GM19324 (cell line): ENCODE measurements at regions not wholly inside any gene's neighbourhood (a gene's known extent, or its start where the extent isn't known, plus 50 kb on each side); places are given as distances from the start of the nearest gene placed in this dataset.

Experiments
- ATAC-seq: cut with Tn5 transposase; IDR thresholded peaks from one replicate; pipeline ENCODE4 v1.9.1; 2021; ENCODE audit warnings: mild to moderate bottlenecking, moderate library complexity; ENCODE audit not compliant: unreplicated experiment, low FRiP score

- no peak for ATAC-seq
Measured at GRCh38 chr7:79734181-79734580, 280.7 kb upstream of the MAGI2 start.

GRCh38 chr7:79732535-79732934 is 279.1 kb upstream of the MAGI2 start:
- no peak for ATAC-seq

- no peak for ATAC-seq
Measured at GRCh38 chr7:79730971-79731370, 277.5 kb upstream of the MAGI2 start.

- no peak for ATAC-seq
Measured at GRCh38 chr7:79723833-79724618, 270.6 kb upstream of the MAGI2 start.

- ATAC-seq, result no peak
Measured at GRCh38 chr7:79722217-79722616, 268.8 kb upstream of the MAGI2 start.

- no peak for ATAC-seq
Measured at GRCh38 chr7:79719216-79719615, 265.7 kb upstream of the MAGI2 start.

GRCh38 chr7:79716329-79716728 is 262.9 kb upstream of the MAGI2 start:
- ATAC-seq, result no peak

- ATAC-seq, result no peak
Measured at GRCh38 chr7:79714081-79714480, 260.6 kb upstream of the MAGI2 start.

GRCh38 chr7:79713276-79713675 is 259.8 kb upstream of the MAGI2 start:
- ATAC-seq, result no peak

GRCh38 chr7:79711660-79712059 is 258.2 kb upstream of the MAGI2 start:
- ATAC-seq, result no peak

- ATAC-seq, result no peak
Measured at GRCh38 chr7:79709574-79710409, 256.3 kb upstream of the MAGI2 start.

- no peak for ATAC-seq
Measured at GRCh38 chr7:79702116-79702515, 248.6 kb upstream of the MAGI2 start.

GRCh38 chr7:79692015-79692414 is 238.5 kb upstream of the MAGI2 start:
- ATAC-seq, result no peak

- ATAC-seq, result no peak
Measured at GRCh38 chr7:79691074-79691473, 237.6 kb upstream of the MAGI2 start.

- no peak for ATAC-seq
Measured at GRCh38 chr7:79684384-79684783, 230.9 kb upstream of the MAGI2 start.

GRCh38 chr7:79683916-79684315 is 230.4 kb upstream of the MAGI2 start:
- no peak for ATAC-seq

GRCh38 chr7:79683185-79683890 is 229.9 kb upstream of the MAGI2 start:
- no peak for ATAC-seq

- no peak for ATAC-seq
Measured at GRCh38 chr7:79681454-79681853, 228.0 kb upstream of the MAGI2 start.

- no peak for ATAC-seq
Measured at GRCh38 chr7:79673969-79674368, 220.5 kb upstream of the MAGI2 start.

GRCh38 chr7:79673421-79673820 is 220.0 kb upstream of the MAGI2 start:
- no peak for ATAC-seq

- no peak for ATAC-seq
Measured at GRCh38 chr7:79668292-79668691, 214.8 kb upstream of the MAGI2 start.
